HFFc6 (cell line): ENCODE measurements at regions not wholly inside any gene's neighbourhood (a gene's known extent, or its start where the extent isn't known, plus 50 kb on each side); places are given as distances from the start of the nearest gene placed in this dataset.
A peak's percentile ranks its signal among the peaks of the same experiment; 100 is the strongest.
"Not testable (repeated sequence)": the region's sequence is repeated elsewhere in the genome, so short reads cannot be mapped to it uniquely, and the experiment has no call there.

Experiments used
- DNase-seq: peaks from one replicate; pipeline ENCODE4 v3.0.0-alpha.2; 2018
- H3K27ac Mint-ChIP-seq: 2 replicates; pipeline ENCODE4 v1.8.0; 2020; ENCODE audit warnings: mild to moderate bottlenecking, mixed read lengths
- H3K27me3 Mint-ChIP-seq: 2 replicates; pipeline ENCODE4 v1.8.0; 2021; ENCODE audit warnings: mild to moderate bottlenecking, moderate library complexity, mixed read lengths; ENCODE audit not compliant: insufficient read depth
- H3K36me3 Mint-ChIP-seq: 2 replicates; pipeline ENCODE4 v1.8.0; 2021; ENCODE audit warnings: low read depth, mixed read lengths
- H3K4me1 Mint-ChIP-seq: 2 replicates; pipeline ENCODE4 v1.8.0; 2020; ENCODE audit warnings: low read depth, mixed read lengths
- H3K4me3 Mint-ChIP-seq: 2 replicates; pipeline ENCODE4 v1.8.0; 2020; ENCODE audit warnings: mild to moderate bottlenecking, moderate library complexity, mixed read lengths
- H3K9me3 Mint-ChIP-seq: 2 replicates; pipeline ENCODE4 v1.8.0; 2020; ENCODE audit warnings: mild to moderate bottlenecking, mixed read lengths
- CTCF ChIP-seq: fragments of 200-600 bp; sonication (generic); IDR thresholded peaks from 2 replicates; pipeline ENCODE4 v1.5.0; 2021; ENCODE audit warnings: antibody characterized with exemption, mild to moderate bottlenecking

- Mint-ChIP-seq H3K27ac (peak overlapping the region; percentile 94), H3K4me1 (peaks cover 70% of the 10 kb centered on the region), H3K4me3 (peak overlapping the region; percentile 78), H3K36me3 (no peaks in the 10 kb centered on the region), H3K27me3 (peaks cover 1% of the 10 kb centered on the region; the same call in 1 of the 2 replicates), H3K9me3 (no peaks in the 10 kb centered on the region)
- peak; percentile 29 for DNase-seq
- TF ChIP-seq CTCF: no peak
These were observed 203.3 kb downstream of the BCAS1 start for GRCh38 chr20:53866794-53867740.

GRCh38 chr20:53865901-53866793 is 204.2 kb downstream of the BCAS1 start:
- peaks cover 1% of the 10 kb centered on the region; the same call in 1 of the 2 replicates for H3K27me3 Mint-ChIP-seq
- peak; percentile 66 for DNase-seq
- H3K4me1 Mint-ChIP-seq: peaks cover 62% of the 10 kb centered on the region
- no peaks in the 10 kb centered on the region for H3K9me3 Mint-ChIP-seq
- no peaks in the 10 kb centered on the region for H3K36me3 Mint-ChIP-seq
- no peak for TF ChIP-seq CTCF
- peak overlapping the region; percentile 94 for H3K27ac Mint-ChIP-seq
- H3K4me3 Mint-ChIP-seq: peak overlapping the region; percentile 78

- Mint-ChIP-seq H3K4me3 (peak overlapping the region; percentile 78), H3K27ac (peak overlapping the region; percentile 94), H3K4me1 (peaks cover 54% of the 10 kb centered on the region)
- H3K27me3 Mint-ChIP-seq, H3K9me3 Mint-ChIP-seq, DNase-seq, H3K36me3 Mint-ChIP-seq: not testable (repeated sequence)
These were observed 205.4 kb downstream of the BCAS1 start for GRCh38 chr20:53864765-53865683.

GRCh38 chr20:53863923-53864641 is 206.3 kb downstream of the BCAS1 start:
- Mint-ChIP-seq H3K27ac (peak overlapping the region; percentile 27; the same call in 1 of the 2 replicates), H3K4me1 (peaks cover 46% of the 10 kb centered on the region)
- H3K27me3 Mint-ChIP-seq, H3K9me3 Mint-ChIP-seq, H3K36me3 Mint-ChIP-seq, DNase-seq, H3K4me3 Mint-ChIP-seq: not testable (repeated sequence)

- not testable (repeated sequence) for H3K27ac Mint-ChIP-seq, H3K27me3 Mint-ChIP-seq, H3K36me3 Mint-ChIP-seq, H3K4me3 Mint-ChIP-seq, DNase-seq, H3K9me3 Mint-ChIP-seq
- H3K4me1 Mint-ChIP-seq: peaks cover 46% of the 10 kb centered on the region
These were observed 206.9 kb downstream of the BCAS1 start for GRCh38 chr20:53863535-53863922.

GRCh38 chr20:53863039-53863438 is 207.4 kb downstream of the BCAS1 start:
- not testable (repeated sequence) for H3K27me3 Mint-ChIP-seq, H3K36me3 Mint-ChIP-seq, DNase-seq, H3K9me3 Mint-ChIP-seq, H3K4me3 Mint-ChIP-seq, H3K27ac Mint-ChIP-seq
- H3K4me1 Mint-ChIP-seq: peaks cover 46% of the 10 kb centered on the region

- H3K4me3 Mint-ChIP-seq, H3K27me3 Mint-ChIP-seq, H3K27ac Mint-ChIP-seq, H3K9me3 Mint-ChIP-seq, DNase-seq, H3K36me3 Mint-ChIP-seq: not testable (repeated sequence)
- H3K4me1 Mint-ChIP-seq: peaks cover 40% of the 10 kb centered on the region
These were observed 207.9 kb downstream of the BCAS1 start for GRCh38 chr20:53862490-53862889.

GRCh38 chr20:53862136-53862397 is 208.3 kb downstream of the BCAS1 start:
- peaks cover 36% of the 10 kb centered on the region for H3K4me1 Mint-ChIP-seq
- H3K27me3 Mint-ChIP-seq, H3K27ac Mint-ChIP-seq, H3K36me3 Mint-ChIP-seq, DNase-seq, H3K4me3 Mint-ChIP-seq, H3K9me3 Mint-ChIP-seq: not testable (repeated sequence)
